D341Med (cell line): ENCODE measurements at regions not wholly inside any gene's neighbourhood (a gene's known extent, or its start where the extent isn't known, plus 50 kb on each side); places are given as distances from the start of the nearest gene placed in this dataset.

Experiments used
- DNase-seq: peaks from one replicate; pipeline ENCODE4 v3.0.0; 2012; ENCODE audit warnings: low spot score

GRCh38 chr1:199163267-199163666, 524.4 kb downstream of the PTPRC start:
- no peak for DNase-seq

DNA sequence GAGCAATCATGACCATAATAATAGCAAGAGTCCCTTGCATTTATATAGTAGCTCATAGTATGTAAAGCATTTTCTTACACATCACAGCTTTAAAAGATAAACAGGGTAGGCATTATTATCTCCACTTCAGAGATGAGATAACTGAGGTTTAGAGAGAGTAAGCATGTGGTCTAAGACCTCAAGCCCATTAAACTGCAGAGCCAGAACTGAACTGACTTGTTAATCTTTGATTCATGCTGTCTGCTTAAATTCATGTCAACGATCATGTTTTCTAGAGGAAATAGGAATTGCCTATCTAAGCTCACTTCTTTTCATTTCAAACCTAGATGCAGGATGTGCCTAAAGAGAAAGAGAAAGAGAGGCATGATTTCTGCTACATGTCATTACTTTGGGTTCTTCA, 524.8 kb downstream of the PTPRC start:
- no peak for DNase-seq

DNA sequence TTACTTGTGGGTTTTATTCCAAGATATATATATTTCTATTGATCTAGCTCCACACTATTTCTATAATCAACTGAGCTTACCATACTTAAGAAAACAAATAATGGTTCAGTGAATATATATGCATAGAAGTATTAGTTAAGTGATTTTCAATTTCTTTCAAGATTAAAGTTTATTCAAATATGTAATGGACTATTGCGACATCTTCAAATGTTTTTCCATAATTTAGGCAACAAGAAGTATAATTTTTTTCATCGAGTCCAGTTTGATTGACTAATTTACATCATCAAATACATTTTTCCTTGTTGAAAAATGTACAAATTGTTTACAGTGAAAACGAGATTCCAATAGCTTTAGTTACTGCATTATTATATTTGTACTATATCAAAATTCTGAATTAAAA, 528.6 kb downstream of the PTPRC start:
- no peak for DNase-seq

DNA sequence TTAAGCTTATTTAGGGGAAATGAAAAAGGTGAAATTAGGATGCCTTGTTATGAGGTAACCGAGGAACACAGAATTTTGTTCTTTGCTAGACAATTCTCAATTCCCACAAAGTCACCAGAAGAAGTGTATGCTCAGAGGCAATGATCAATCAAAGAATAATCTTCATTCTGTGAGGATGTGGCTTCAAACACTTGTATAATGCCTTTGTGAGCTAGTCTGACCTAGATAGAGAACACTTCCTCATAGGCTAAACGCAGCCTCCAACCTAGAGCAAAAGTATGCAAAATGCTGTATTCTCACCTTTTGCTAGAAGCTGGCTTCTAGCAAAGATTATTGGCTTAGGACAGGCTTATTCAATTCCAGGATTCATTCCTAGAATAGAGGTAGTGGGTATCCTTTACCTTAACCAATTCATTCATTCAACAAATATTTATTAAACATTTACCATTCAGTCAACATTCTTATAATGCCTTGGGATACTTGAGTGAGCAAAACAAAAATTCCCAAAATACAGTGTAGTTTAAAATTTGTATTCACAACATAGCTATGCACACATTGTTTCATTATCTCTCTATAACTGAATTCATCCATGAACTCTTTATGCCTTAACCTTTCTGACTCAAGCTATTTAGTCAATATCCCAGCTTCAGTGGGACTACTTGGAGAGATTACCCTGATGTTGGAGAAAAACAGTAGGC, 530.2 kb downstream of the PTPRC start:
- no peak for DNase-seq

DNA sequence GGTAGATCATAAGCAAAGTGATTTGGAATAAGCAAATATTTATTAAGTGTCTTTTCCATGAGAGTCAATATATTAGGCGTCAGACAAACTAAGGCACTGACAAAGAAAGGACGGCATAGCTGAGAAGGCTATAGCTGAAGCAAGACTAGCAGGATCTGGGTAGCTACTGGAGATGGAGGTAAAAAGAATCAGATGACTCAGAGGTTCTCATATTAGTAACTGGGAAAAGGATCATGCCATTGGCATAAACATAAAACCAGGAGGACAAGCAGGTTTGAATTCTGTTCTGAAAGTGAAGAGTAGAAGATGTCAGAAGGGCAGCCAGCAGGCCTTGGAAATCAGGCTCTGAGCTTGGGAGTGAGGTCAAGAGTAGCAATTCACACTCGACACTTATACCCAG, 531.9 kb downstream of the PTPRC start:
- no peak for DNase-seq

- no peak for DNase-seq
Observed at GRCh38 chr1:199172171-199173124, 533.6 kb downstream of the PTPRC start.

GRCh38 chr1:199173356-199173755, 534.5 kb downstream of the PTPRC start:
- DNase-seq = no peak

DNA sequence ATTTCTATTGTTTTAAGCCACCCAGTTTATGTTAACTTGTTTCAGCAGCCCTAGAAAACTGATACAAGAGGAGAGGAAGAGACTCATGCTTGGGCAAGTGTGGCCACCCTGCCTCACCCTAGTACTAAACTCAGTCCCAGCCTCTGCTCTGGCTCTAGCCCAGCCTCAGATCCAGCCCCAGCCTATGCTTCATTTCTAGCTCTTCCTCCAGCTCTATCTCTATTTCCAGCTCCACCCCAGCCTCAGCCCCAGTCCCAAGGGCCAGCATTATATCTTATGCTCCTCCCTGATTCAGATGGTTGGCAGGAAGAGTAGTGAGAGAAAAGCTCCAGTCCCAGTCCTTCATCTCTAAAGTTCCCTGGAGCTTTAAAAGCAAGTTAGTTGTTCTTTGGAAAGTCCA, 535.5 kb downstream of the PTPRC start:
- DNase-seq = no peak

- DNase-seq = no peak
Observed at GRCh38 chr1:199176713-199177112, 537.9 kb downstream of the PTPRC start.

DNA sequence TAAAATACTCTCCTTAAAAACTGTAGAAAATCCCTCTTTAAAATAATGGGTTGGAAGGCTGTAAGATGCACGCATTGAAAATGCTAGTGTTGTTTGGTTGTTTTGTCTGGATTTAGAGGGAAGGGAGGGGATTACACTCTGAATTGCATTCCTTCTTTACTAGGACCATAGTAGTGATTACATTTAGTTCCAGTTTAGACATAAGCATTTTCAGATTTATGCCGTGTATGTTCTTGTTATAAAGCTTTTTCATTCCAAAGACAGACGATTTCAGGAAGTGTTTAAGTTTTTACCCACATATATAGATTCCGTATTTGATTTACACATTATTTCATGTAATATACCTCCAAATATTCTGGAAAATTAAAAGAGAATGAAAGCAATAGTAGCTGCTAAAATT, 538.4 kb downstream of the PTPRC start:
- no peak for DNase-seq

DNA sequence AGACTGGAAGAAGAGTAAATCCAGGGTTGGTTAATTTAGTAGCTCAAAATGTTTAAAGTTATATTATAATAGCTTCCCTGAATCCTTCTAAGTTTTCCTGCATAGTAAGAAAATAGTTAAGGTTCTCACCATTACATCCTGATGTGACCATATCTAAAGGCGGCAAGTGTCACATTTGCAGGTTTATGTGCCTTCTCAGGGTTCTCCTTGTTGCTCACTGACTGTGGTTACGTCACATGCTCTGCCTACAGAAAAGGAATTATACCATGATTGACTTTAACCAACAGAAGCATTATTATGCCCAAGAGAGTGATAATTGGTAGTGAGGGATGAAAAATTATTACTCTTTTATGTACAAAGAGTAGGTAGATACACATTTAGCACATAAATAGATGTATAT, 539.8 kb downstream of the PTPRC start:
- no peak for DNase-seq

DNA sequence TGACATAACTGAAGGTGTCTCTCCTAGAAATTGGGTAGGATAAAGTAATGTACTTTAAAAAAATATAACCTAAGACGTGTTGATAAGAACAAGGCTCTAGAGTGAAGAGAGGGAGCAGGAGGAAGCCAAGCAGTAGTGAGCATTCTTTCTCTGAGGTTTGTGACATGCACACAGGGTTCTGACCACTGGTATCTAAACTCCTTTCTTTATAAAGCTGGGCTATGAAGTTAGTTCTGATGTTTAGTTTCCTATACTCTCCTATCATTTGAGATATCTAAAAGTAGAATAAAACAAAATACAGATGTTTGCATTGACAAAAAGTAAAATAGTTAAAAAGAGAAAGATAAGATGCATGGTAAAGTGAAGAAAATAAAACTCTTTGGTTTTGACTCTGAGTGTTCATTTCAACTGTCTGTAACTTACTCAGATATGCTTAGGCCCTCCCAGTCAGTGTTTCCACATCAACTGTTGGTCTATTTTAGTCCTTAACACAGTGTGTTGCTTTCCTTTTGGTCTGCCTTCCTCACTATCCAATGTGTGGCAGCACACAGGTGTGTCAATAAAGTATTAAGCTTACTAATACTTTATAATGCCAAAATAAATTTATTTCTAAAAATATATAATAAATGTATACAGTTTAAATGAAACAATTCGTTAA, 543.5 kb downstream of the PTPRC start:
- DNase-seq = no peak

GRCh38 chr1:199184180-199184579, 545.3 kb downstream of the PTPRC start:
- DNase-seq = no peak

- DNase-seq = no peak
Observed at GRCh38 chr1:199194862-199195261, 556.0 kb downstream of the PTPRC start.

DNA sequence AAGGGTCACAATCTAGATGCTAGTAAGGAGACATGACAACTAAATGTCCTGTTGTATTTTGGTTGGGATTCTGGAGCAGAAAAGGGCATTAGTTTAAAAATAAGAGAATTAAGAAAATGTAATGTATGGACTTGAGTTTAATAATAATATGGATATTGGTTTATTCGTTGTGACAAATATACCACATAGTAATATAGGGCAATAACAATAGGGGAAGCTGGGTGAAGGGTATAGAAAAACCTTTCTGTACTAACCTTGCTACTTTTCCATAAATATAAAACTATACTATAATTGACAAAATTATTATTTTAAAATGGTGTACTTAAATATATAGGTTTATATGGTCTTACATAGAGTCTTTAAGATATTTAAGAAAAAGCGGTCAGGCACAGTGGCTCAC, 558.9 kb downstream of the PTPRC start:
- no peak for DNase-seq

- DNase-seq = no peak
Observed at GRCh38 chr1:199202331-199202730, 563.5 kb downstream of the PTPRC start.

GRCh38 chr1:199204231-199204630, 565.4 kb downstream of the PTPRC start:
- no peak for DNase-seq

GRCh38 chr1:199205740-199206441, 567.1 kb downstream of the PTPRC start:
- DNase-seq = no peak

DNA sequence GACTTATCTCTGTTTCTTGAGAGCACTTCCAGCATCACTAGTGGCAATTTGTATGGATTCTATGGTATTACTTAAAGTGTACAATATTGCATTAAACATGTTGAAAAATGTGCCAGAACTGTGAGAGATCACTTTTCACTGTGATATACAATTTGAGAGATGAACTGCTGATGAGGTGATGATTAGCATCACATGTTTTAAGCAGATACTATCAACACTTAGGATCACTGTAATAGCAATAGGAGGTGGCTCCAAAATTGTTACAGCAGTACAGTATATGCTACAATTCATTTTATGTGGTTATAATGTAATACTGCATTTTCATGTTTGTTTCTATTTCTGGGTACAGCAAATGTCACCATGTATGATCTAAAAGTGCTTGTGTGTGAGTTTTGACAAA, 570.0 kb downstream of the PTPRC start:
- no peak for DNase-seq

DNA sequence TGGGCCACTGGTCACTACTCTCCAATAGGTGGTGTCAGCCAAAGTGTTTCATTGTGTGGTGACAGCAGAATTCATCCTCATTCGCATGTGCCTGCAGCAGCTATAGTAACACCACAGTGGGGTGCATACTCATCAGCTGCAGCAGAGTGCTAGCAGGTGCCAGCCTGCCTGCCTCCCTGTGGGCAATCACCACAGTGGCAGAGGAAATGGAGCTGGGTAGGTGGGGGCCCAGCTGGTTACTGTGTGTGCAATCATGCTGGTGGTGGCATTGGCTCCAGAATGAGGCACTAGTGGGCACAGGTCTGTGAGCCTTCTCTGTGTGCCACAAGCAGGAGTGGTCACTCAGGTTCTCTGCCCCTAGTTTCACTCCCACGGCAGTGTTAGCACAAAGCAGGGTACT, 579.2 kb downstream of the PTPRC start:
- DNase-seq = no peak

- DNase-seq = no peak
Observed at GRCh38 chr1:199218533-199218932, 579.7 kb downstream of the PTPRC start.

- DNase-seq = no peak
Observed at GRCh38 chr1:199220031-199220430, 581.2 kb downstream of the PTPRC start.
